HepG2 (cell line): ENCODE measurements at regions not wholly inside any gene's neighbourhood (a gene's known extent, or its start where the extent isn't known, plus 50 kb on each side); places are given as distances from the start of the nearest gene placed in this dataset.

Experiments used
- CREM ChIP-seq, 2 experiments: sonication (generic) in 1 of 2; formaldehyde crosslinking in 1 of 2; IDR thresholded peaks; 2 replicates each; pipeline versions ENCODE4 v1.4.0 to v1.6.1; 2016 to 2020; ENCODE audit warnings: antibody characterized with exemption in 1 of 2, mild to moderate bottlenecking in 1 of 2, missing genetic modification reagents in 1 of 2
- E2F2 ChIP-seq: sonication (generic); formaldehyde crosslinking; IDR thresholded peaks from 2 replicates; pipeline ENCODE4 v1.4.0; 2020; ENCODE audit warnings: missing genetic modification reagents, borderline replicate concordance
- MEIS2 ChIP-seq: sonication (generic); formaldehyde crosslinking; IDR thresholded peaks from 2 replicates; pipeline ENCODE4 v1.9.0; 2021; ENCODE audit warnings: mild to moderate bottlenecking, missing genetic modification reagents
- MIER3 ChIP-seq: IDR thresholded peaks from 2 replicates; pipeline ENCODE4 v1.6.1; 2016; ENCODE audit warnings: missing compliant biosample characterization, borderline replicate concordance
- POLR2A ChIP-seq, 2 experiments: IDR thresholded peaks; 2 replicates each; pipeline ENCODE4 v1.6.1; 2011; ENCODE audit warnings: low read depth in 2 of 2, low read length in 2 of 2, mild to moderate bottlenecking in 1 of 2, moderate library complexity in 1 of 2; ENCODE audit not compliant: insufficient read depth in 1 of 2
- RNF219 ChIP-seq: sonication (generic); formaldehyde crosslinking; IDR thresholded peaks from 2 replicates; pipeline ENCODE4 v1.5.0; 2020; ENCODE audit warnings: mild to moderate bottlenecking, missing genetic modification reagents
- SALL2 ChIP-seq: sonication (generic); formaldehyde crosslinking; IDR thresholded peaks from 2 replicates; pipeline ENCODE4 v1.8.1; 2023; ENCODE audit warnings: mild to moderate bottlenecking, missing genetic modification reagents, inconsistent platforms
- TAF1 ChIP-seq: sonication (generic); formaldehyde crosslinking; IDR thresholded peaks from 2 replicates; pipeline ENCODE4 v1.4.0; 2020; ENCODE audit warnings: missing genetic modification reagents
- TERF1 ChIP-seq: sonication (generic); formaldehyde crosslinking; IDR thresholded peaks from 2 replicates; pipeline ENCODE4 v1.8.0; 2022; ENCODE audit warnings: mild to moderate bottlenecking, missing genetic modification reagents, moderate library complexity
- ZNF205 ChIP-seq: IDR thresholded peaks from 2 replicates; pipeline ENCODE4 v1.6.1; 2018; ENCODE audit warnings: missing biosample characterization, missing genetic modification reagents
- ZSCAN30 ChIP-seq: sonication (generic); formaldehyde crosslinking; IDR thresholded peaks from 2 replicates; pipeline ENCODE4 v1.5.0; 2020; ENCODE audit warnings: mild to moderate bottlenecking, missing genetic modification reagents

- TF ChIP-seq RNF219 (CRISPR knock-in tag) (no peak), MEIS2 (no peak), MIER3 (CRISPR knock-in tag) (no peak), ZNF205 (CRISPR knock-in tag) (no peak), E2F2 (CRISPR knock-in tag) (no peak), SALL2 (CRISPR knock-in tag) (no peak), TERF1 (CRISPR knock-in tag) (no peak), POLR2A (IDR thresholded peaks at IDR 0.05; ENCODE audit: insufficient read depth in 1 of 2, low read depth in 2 of 2, low read length in 2 of 2) (no peak), ZSCAN30 (CRISPR knock-in tag) (no peak), TAF1 (CRISPR knock-in tag) (no peak), CREM (IDR thresholded peaks at IDR 0.05) (no peak), CREM (CRISPR knock-in tag; IDR thresholded peaks at IDR 0.05) (no peak)
Observed at GRCh38 chr2:18122544-18123210, 244.2 kb downstream of the KCNS3 start.
